ENCODE measurements at regions not wholly inside any gene's neighbourhood (a gene's known extent, or its start where the extent isn't known, plus 50 kb on each side); places are given as distances from the start of the nearest gene placed in this dataset.

DNA sequence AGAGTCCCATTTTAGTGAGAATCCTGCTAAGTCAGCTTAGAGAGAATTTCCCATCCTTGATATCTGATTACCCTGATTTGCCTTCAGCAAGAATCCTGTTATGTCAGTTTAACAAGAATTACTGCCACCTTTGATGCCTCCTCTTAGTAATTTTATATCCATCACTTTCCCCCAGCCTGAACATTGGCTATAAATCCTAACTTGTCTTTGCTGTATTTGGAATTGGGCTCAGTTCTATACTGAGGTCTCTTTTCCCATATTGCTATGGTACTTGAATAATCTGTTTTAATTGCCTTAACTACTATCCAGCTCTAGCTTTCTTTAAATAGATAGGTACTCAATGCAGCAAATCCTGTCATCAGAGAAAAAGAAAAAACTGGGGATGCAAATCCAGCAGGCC, 842.0 kb upstream of the ADAMTS5 start:
- TF ChIP-seq, protein P1, sequence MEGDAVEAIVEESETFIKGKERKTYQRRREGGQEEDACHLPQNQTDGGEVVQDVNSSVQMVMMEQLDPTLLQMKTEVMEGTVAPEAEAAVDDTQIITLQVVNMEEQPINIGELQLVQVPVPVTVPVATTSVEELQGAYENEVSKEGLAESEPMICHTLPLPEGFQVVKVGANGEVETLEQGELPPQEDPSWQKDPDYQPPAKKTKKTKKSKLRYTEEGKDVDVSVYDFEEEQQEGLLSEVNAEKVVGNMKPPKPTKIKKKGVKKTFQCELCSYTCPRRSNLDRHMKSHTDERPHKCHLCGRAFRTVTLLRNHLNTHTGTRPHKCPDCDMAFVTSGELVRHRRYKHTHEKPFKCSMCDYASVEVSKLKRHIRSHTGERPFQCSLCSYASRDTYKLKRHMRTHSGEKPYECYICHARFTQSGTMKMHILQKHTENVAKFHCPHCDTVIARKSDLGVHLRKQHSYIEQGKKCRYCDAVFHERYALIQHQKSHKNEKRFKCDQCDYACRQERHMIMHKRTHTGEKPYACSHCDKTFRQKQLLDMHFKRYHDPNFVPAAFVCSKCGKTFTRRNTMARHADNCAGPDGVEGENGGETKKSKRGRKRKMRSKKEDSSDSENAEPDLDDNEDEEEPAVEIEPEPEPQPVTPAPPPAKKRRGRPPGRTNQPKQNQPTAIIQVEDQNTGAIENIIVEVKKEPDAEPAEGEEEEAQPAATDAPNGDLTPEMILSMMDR (IDR thresholded peaks at IDR 0.05): no peak
- no peak for TF ChIP-seq POLR2A (IDR thresholded peaks at IDR 0.05)

Measured in uterus (tissue), 2 donors.